Stimulated activated effector memory CD8-positive, alpha-beta T cell treated with anti-CD3 and anti-CD28 coated beads, Interleukin-12 subunit alpha, Interleukin-12 subunit beta, amount 100 ng/mL, for 72 hours (primary cell): ENCODE measurements at regions not wholly inside any gene's neighbourhood (a gene's known extent, or its start where the extent isn't known, plus 50 kb on each side); places are given as distances from the start of the nearest gene placed in this dataset.
A peak's percentile ranks its signal among the peaks of the same experiment; 100 is the strongest.

Experiments used
- ATAC-seq: fragments of 150-1000 bp; cut with Tn5 transposase; 2 replicates; pipeline ENCODE4 v1.10.0; 2021
- DNase-seq, 2 donors: peaks; one replicate each; pipeline ENCODE4 v3.0.0; 2021 to 2022; ENCODE audit warnings: low spot score in 2 of 2
- H3K27ac Mint-ChIP-seq: one replicate; pipeline ENCODE4 v1.8.0; 2022; ENCODE audit warnings: mild to moderate bottlenecking, mixed read lengths
- H3K36me3 Mint-ChIP-seq: one replicate; pipeline ENCODE4 v1.8.0; 2022; ENCODE audit warnings: mild to moderate bottlenecking, mixed read lengths
- H3K4me1 Mint-ChIP-seq: one replicate; pipeline ENCODE4 v1.8.0; 2022; ENCODE audit warnings: mixed read lengths
- H3K4me3 Mint-ChIP-seq: one replicate; pipeline ENCODE4 v1.8.0; 2022; ENCODE audit warnings: mild to moderate bottlenecking, mixed read lengths
- H3K9me3 Mint-ChIP-seq: one replicate; pipeline ENCODE4 v1.8.0; 2022; ENCODE audit warnings: mixed read lengths

DNA sequence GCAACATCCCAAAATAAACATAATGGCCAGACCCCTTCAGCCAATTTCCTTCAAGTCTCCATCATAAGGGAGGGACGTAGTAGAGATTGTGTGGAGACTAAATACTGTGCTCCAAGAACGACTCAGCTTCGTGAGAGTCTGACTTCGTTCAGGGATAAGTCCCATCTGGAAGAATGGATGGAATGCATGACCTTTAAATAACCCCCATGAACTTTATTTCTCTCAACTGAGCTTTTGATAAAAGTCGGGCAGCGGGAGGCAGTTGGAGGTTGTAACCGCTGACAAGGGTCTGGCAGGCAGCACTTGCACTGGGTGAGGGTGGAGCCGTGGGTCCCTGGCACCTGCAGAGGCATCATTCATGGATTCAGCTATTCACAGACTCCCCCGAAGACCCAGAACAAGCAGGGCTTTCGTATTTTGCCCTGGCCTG is 115.9 kb downstream of the ZFP36L2 start:
- Mint-ChIP-seq H3K27ac (no peak overlapping the region), H3K9me3 (no peaks in the 10 kb centered on the region), H3K36me3 (no peaks in the 10 kb centered on the region), H3K4me3 (no peak overlapping the region), H3K4me1 (peaks cover 27% of the 10 kb centered on the region)
- ATAC-seq (no peak), DNase-seq (no peak)

DNA sequence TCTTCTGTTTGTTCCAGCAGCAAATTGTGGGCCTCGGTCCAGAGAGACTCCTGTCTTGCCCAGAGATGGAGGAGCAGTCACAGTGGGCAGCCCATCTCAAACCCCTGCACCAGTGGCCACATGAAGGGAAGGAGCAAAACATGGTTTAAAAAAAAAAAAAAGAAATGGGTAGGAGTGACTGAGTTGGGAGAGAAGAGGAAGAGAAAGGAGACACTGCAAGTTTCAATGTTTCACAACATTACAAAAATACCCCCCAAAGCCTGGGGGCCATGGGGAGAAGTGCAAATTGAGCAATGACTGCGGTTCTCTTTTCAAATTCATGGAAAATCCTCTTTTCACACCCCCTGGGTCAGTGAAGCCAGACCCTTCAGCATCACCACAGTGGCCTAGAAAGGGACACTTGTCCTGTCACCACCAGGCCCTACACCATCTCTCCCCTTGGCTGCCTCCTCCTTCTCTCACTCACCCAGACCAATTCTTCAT is 117.1 kb downstream of the ZFP36L2 start:
- H3K4me1 Mint-ChIP-seq, result peaks cover 27% of the 10 kb centered on the region
- DNase-seq (no peak), ATAC-seq (no peak)
- no peaks in the 10 kb centered on the region for H3K36me3 Mint-ChIP-seq
- no peaks in the 10 kb centered on the region for H3K9me3 Mint-ChIP-seq
- no peak overlapping the region for H3K4me3 Mint-ChIP-seq
- H3K27ac Mint-ChIP-seq, result no peak overlapping the region

DNA sequence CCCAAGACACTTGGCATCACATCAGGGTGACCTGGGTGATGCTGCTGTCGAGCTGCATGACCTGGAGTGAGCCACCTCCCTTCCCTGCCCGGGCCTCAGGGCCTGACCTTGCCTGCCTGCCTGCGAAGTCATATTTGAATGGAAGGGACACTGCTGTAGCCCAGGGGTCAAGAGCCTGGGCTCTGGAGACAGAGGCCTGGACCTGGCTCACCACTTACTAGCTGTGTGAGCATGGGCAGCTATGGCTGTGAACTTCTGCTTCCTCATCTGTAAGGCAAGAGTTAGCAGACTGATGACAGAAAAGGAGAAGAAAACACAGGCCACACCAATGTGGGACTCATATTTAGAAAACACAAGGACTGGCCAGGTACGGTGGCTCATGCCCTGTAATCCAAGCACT is 118.7 kb downstream of the ZFP36L2 start:
- no peaks in the 10 kb centered on the region for H3K36me3 Mint-ChIP-seq
- ATAC-seq (no peak), DNase-seq (no peak)
- no peak overlapping the region for H3K4me3 Mint-ChIP-seq
- no peaks in the 10 kb centered on the region for H3K9me3 Mint-ChIP-seq
- peaks cover 27% of the 10 kb centered on the region for H3K4me1 Mint-ChIP-seq
- peak overlapping the region; percentile 16 for H3K27ac Mint-ChIP-seq

DNA sequence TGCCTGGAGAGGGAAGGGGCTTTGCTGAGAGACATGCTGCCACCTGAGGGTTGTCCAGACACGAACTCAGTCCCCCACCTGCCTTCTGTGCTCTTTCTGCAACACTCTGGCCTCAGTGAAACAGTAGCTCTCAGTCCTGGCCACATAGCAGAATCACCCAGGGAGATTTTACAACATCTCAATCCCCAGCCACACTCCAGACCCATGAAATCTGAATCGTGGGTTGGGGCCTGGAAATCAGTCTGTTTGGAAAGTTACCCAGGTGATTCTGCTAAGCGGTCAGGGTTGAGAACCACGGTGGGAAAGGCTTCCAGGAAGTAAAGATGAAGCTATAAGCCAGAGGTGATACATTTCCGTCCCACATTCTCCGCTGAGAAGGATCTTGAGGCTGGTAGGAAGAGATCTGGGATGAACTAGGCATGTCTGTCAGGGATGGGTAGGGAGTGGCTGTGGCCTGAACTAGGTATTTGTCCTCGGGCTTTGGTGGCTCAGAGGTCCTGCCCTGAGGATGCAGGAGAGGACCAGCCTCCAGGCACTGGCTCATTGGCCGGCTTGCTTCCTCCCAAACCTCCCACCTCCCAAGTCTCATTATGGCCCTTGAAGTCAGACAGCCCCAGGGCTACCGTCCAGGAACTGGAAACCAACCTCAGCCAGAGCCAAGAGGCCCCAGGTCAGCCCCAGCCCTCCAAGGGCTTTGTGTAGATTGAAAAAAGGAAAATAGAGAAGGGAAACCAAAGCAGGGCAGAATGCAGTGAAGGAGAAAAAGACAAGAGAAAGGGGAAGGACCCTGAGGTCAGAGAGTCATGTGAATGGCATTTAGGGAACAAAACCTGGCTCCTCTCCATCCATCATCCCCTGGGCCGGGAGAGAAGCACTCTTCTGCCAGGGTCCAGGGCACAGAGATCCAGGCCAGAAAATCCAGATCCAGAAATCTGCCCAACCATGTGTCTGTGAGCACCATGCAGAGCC is 119.6 kb downstream of the ZFP36L2 start:
- H3K4me1 Mint-ChIP-seq, result peaks cover 27% of the 10 kb centered on the region

DNA sequence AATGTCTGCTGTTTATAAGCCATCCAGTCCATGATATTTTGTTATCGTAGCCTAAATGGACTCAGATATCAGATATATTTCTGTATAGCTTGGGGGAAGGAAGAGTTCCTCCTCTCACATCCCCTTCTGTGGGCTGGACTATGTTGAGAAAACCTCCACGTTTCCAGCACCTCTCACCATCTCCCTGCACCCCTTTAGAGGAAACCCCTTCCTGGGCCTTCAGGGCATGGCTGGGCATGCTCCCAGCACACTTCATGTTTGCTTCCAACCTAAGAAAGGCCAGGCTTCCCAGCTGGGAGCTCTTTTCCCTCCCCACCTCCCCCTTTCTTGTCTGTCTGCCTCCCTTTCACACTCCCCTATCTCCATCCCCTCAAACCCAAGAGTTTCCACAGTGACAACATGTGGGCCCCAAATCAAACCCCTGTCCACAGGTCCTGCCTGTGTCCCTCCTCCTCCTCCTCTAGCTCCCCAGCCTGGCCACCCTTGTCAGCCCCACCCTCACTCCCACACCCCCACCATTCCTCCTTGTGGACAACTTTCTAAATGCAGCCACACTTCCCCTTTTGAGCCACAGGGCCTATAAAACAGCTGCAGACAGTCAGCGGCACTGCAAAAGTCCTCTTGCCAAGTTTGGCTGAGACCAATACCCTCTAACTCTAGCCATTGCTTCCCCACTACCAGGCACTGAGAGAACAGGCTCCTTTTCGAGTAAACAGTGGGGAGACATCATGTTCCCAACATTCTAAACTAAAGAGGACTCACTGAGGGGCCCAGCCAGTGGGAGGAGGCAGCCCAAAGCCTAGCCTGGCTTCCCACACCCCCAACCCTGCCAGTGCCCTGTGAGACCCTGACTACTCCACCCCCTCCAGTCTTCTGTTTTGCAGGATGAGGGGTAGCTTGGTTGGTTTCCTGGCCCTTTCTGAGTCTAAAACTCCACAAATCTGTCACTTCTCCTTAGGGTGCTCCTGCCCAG is 120.5 kb downstream of the ZFP36L2 start:
- DNase-seq, result no peak
- ATAC-seq, result no peak
- Mint-ChIP-seq H3K27ac (peak overlapping the region; percentile 73), H3K36me3 (no peaks in the 10 kb centered on the region), H3K4me1 (peaks cover 27% of the 10 kb centered on the region), H3K9me3 (no peaks in the 10 kb centered on the region), H3K4me3 (no peak overlapping the region)

More for the DNA sequence above, 119.6 kb downstream of the ZFP36L2 start:
- no peak for ATAC-seq
- no peak for DNase-seq
- Mint-ChIP-seq H3K4me3 (no peak overlapping the region), H3K27ac (peak overlapping the region; percentile 73), H3K9me3 (no peaks in the 10 kb centered on the region), H3K36me3 (no peaks in the 10 kb centered on the region)

DNA sequence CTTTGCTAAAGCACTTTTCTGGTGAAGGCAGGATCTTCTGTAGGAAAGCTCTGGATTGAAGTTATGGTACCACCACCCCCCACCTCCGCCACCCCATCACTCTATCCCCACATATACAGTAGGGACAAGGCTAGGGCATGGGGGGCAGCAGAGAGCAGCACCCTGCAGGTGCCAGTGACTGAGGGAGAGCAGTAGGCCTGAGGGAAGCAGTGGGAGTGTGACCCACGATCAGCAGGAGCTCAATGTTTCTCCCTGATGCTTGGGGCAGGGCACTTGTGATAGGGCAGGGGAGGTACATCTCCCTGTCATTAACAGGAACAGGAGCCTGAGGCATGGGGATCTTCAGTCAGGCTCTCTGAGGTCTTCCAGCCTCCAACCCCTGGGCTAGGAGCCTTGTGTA is 121.6 kb downstream of the ZFP36L2 start:
- peaks cover 27% of the 10 kb centered on the region for H3K4me1 Mint-ChIP-seq

DNA sequence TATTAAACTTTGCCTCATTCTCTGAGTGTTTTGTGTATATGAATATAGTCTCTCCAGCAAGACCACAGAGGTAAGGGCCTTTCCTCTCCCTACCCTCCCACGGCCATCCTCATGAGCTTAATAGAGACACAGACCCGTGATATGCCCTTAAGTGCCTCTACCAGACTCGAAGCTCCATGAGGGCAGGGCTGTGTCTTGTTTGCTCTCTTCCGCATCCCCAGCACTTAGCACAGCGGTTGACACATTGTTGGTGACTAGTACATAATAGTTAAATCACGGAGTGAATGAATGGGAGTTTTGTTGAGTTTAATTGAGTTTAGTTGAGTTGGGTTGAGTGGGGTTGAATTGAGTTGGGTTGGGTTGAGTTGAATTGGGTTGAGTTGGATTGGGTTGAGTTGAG is 122.3 kb downstream of the ZFP36L2 start:
- no peaks in the 10 kb centered on the region for H3K9me3 Mint-ChIP-seq
- H3K4me3 Mint-ChIP-seq, result no peak overlapping the region
- H3K36me3 Mint-ChIP-seq, result no peaks in the 10 kb centered on the region
- peaks cover 21% of the 10 kb centered on the region for H3K4me1 Mint-ChIP-seq
- ATAC-seq, result no peak
- DNase-seq, result no peak
- H3K27ac Mint-ChIP-seq, result no peak overlapping the region

More for the DNA sequence above, 121.6 kb downstream of the ZFP36L2 start:
- ATAC-seq (no peak), DNase-seq (no peak)
- Mint-ChIP-seq H3K4me3 (no peak overlapping the region), H3K27ac (no peak overlapping the region), H3K9me3 (no peaks in the 10 kb centered on the region), H3K36me3 (no peaks in the 10 kb centered on the region)

DNA sequence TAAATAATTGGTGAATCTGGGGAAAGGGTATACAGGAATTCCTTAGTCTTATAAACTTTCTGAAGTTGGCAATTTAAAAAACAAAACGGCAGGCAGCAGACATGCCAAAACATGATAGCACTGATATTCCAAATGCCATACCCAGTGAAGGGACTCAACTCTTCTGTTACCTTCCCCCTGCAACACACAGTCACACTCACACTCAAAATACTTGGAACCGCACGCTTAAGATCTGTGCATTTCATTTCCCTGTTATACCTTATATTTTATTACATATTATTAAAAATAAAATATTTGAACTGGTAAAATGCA is 123.4 kb downstream of the ZFP36L2 start:
- ATAC-seq (no peak), DNase-seq (no peak)
- H3K4me1 Mint-ChIP-seq, result peaks cover 19% of the 10 kb centered on the region
- no peaks in the 10 kb centered on the region for H3K36me3 Mint-ChIP-seq
- H3K9me3 Mint-ChIP-seq, result no peaks in the 10 kb centered on the region
- H3K4me3 Mint-ChIP-seq, result no peak overlapping the region
- H3K27ac Mint-ChIP-seq, result no peak overlapping the region

DNA sequence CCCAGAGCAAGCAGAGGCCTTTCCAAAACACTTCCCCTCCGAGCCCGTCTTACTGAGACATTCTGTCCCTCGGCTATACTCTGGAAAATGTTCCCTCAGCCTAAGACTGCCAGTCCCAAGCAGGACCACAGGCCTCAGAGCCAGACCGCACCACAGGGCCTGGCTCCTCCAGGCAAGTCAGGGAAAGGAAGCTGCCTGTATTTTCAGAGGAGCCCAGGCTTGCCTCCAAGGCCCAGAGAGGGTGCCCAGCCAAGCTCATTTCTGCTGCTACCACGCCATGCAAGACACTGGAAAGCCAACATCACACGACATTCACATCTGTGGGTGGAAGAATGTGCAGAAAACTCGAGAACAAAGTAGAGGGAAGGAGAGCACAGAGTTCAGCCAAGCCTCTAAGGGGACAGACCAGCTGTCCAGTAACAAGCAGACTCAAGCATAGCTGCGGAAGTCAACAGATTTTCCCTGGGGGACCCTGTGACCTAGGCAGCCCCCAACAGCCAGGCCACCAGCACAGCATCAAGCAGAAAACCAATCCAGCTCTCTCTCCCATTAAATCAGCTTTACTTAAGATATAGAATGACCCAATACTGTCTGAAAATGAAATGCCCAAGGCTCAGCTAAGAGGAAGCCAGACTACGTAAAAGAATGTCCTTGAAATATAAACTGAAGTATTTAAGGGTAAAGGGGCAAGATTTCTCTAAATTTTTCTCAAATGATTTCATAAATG is 123.9 kb downstream of the ZFP36L2 start:
- Mint-ChIP-seq H3K4me3 (no peak overlapping the region), H3K9me3 (no peaks in the 10 kb centered on the region), H3K36me3 (no peaks in the 10 kb centered on the region), H3K27ac (no peak overlapping the region), H3K4me1 (peaks cover 18% of the 10 kb centered on the region)
- ATAC-seq (no peak), DNase-seq (no peak)

DNA sequence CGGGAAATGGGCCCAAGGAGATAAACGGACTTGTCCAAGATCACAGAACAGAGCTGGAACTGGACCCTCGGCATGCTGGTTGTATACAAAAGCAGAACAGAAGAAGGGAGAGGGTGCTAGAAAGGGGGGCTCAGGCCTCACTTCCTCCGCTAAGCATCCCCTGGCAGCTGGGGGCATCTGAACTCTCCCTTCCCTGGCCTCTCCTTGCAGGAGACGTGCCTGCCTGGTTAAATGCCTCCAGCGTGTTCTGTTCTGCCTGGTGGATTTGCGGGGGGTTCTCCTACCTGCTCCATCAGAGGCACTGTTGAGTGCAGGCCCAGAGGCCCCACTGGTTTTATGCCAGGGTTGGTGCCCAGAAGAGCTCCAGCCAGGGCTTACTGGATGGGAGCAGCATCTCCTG is 124.7 kb downstream of the ZFP36L2 start:
- DNase-seq (no peak), ATAC-seq (no peak)
- Mint-ChIP-seq H3K27ac (peak overlapping the region; percentile 50), H3K36me3 (no peaks in the 10 kb centered on the region), H3K4me3 (no peak overlapping the region), H3K9me3 (no peaks in the 10 kb centered on the region), H3K4me1 (peaks cover 10% of the 10 kb centered on the region)

DNA sequence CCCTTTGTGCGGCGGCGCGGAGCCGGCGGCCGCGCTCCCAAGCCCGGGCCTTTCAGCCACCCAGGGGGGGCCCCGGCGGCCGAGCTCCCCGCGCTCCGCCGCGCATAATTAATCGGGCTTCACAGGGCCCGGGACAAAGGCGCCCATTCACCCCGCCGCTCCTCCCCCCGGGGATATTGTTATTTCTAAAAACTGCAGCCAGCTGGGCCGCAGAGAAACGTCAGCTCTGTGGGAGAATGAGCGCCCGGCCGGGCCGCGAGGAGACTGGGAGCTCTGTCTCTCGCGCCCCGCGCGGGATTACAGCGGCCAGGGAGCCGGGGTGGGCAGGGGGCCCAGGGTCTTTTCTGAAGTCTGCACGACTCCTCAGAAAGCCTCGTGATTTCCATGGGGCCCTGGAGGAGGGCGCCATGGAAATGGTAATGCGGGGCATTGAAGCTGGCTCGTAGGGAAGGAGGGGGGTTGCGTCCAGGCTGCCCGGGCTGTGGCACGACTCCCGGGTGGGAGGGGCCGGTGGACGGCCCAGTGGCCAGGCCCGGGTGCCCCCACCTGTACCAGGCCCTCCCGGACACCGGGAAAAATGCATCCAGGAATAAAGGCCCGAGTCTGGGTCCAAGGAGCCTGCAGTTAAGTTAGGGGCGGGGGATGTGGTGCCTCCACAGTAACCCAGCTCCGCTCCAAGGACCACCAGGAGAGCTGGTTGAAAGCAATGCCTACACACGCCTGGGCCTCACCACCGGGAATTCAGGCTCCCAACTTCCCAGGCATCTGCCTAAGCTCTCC is 125.3 kb downstream of the ZFP36L2 start:
- Mint-ChIP-seq H3K4me3 (no peak overlapping the region), H3K27ac (no peak overlapping the region), H3K9me3 (no peaks in the 10 kb centered on the region), H3K36me3 (no peaks in the 10 kb centered on the region), H3K4me1 (peaks cover 3% of the 10 kb centered on the region)
- ATAC-seq (no peak), DNase-seq (no peak)

DNA sequence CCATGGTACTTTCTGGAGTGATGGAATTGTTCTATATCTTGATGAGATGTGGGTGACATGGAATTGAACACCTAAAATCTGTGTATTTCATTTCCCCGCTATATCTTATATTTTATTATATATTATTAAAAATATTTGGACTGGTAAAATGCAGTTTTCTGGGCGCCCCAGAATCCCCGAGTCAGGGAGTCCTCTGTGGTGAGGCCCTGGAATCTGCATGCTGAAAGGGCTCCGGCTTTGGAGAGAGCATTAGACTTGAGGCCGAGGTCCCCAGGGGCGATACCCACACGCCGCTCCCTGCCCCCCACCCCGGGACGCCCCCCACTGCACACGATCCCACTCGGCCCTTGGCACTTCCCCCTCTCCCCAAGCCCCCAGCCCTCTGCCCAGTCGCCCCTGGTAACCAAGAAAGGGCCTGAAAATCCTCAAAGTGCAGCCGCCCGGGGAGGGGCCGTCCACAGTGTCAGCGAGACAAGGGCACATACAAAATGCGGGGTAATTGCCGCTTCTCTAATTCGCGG is 126.0 kb downstream of the ZFP36L2 start:
- no peak overlapping the region for H3K27ac Mint-ChIP-seq
- H3K4me3 Mint-ChIP-seq, result no peak overlapping the region
- no peaks in the 10 kb centered on the region for H3K4me1 Mint-ChIP-seq
- H3K36me3 Mint-ChIP-seq, result no peaks in the 10 kb centered on the region
- no peak for ATAC-seq
- DNase-seq, result no peak
- H3K9me3 Mint-ChIP-seq, result no peaks in the 10 kb centered on the region

DNA sequence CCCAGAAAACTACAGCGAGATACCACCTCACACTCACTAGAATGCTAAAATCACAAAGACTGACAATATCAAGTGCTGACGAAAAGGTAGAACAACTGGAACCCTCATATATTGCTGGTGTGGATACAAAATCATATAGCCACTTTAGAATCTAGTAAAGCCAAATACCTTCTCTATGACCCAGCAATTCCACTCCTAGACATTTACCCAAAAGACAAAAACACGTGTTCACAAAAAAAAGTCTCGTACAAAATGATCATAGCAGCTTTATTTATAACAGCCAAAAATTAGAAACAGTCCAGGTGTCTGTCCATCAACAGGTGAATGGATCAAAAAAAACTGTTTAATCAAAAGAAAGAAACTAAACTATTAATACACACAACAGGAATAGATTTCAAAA is 126.6 kb downstream of the ZFP36L2 start:
- DNase-seq (no peak), ATAC-seq (no peak)
- Mint-ChIP-seq H3K9me3 (no peaks in the 10 kb centered on the region), H3K27ac (no peak overlapping the region), H3K4me1 (no peaks in the 10 kb centered on the region), H3K4me3 (no peak overlapping the region), H3K36me3 (no peaks in the 10 kb centered on the region)

DNA sequence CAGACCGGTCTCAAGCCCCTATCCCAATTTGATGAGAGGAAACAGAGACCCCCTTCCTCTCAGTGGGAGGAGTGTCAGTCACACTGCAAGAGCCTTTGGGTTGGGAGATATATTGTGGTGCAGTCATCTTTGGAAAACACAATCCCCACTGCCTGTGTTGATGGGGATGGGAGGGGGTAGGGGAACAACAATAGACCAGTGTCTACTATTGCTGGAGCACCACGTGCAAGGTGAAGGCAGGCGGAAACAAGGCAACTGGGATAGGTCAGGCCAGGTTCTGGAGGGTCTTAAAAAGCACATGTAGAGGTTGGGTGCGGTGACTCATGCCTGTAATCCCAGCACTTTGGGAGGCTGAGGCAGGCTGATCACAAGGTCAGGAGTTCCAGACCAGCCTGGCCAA is 127.9 kb downstream of the ZFP36L2 start:
- Mint-ChIP-seq H3K4me1 (no peaks in the 10 kb centered on the region), H3K9me3 (no peaks in the 10 kb centered on the region), H3K27ac (no peak overlapping the region), H3K36me3 (no peaks in the 10 kb centered on the region), H3K4me3 (no peak overlapping the region)
- no peak for ATAC-seq
- no peak for DNase-seq
